Testis (tissue), 2 donors: ENCODE measurements at regions not wholly inside any gene's neighbourhood (a gene's known extent, or its start where the extent isn't known, plus 50 kb on each side); places are given as distances from the start of the nearest gene placed in this dataset.

Experiments
- DNase-seq: peaks from one replicate; pipeline ENCODE4 v3.0.0-alpha.2; 2019
- H3K27ac ChIP-seq, 2 donors: fragments of 200-600 bp; sonication (generic); one replicate each; pipeline ENCODE4 v1.5.1; 2019
- H3K27me3 ChIP-seq: fragments of 200-600 bp; sonication (generic); one replicate; pipeline ENCODE4 v1.5.1; 2019
- H3K36me3 ChIP-seq: fragments of 200-600 bp; sonication (generic); one replicate; pipeline ENCODE4 v1.5.1; 2017; ENCODE audit warnings: low read depth; ENCODE audit errors: missing control alignments
- H3K4me1 ChIP-seq: fragments of 200-600 bp; sonication (generic); one replicate; pipeline ENCODE4 v1.5.1; 2019
- H3K4me3 ChIP-seq, 2 donors: fragments of 200-600 bp; sonication (generic); one replicate each; pipeline ENCODE4 v1.5.1; 2017 to 2019
- H3K9me3 ChIP-seq: fragments of 200-600 bp; sonication (generic); one replicate; pipeline ENCODE4 v1.5.1; 2017
- CTCF ChIP-seq, 3 experiments: fragments of 450-650 bp in 2 of 3; fragments of 200-600 bp in 1 of 3; sonication (generic) in 1 of 3; IDR thresholded peaks; one replicate each; pipeline ENCODE4 v1.5.1; 2016 to 2019; ENCODE audit warnings: antibody characterized with exemption in 3 of 3, mild to moderate bottlenecking in 2 of 3, moderate library complexity in 1 of 3
- POLR2A ChIP-seq: fragments of 450-650 bp; IDR thresholded peaks from one replicate; pipeline ENCODE4 v1.6.1; 2017; ENCODE audit warnings: antibody characterized with exemption, mild to moderate bottlenecking, moderate library complexity
- WGBS, 2 donors: methylation state at CpG; one replicate each; pipeline ENCODE4 v1.1.5; 2018; 5-methylcytosine and 5-hydroxymethylcytosine counted together
- intact Hi-C: fragments of 100-400 bp; cut with DNase I; formaldehyde crosslinking; loops from one replicate; pipeline ENCODE4 v1.15.1; 2023; ENCODE audit warnings: low total_unique reads

DNA sequence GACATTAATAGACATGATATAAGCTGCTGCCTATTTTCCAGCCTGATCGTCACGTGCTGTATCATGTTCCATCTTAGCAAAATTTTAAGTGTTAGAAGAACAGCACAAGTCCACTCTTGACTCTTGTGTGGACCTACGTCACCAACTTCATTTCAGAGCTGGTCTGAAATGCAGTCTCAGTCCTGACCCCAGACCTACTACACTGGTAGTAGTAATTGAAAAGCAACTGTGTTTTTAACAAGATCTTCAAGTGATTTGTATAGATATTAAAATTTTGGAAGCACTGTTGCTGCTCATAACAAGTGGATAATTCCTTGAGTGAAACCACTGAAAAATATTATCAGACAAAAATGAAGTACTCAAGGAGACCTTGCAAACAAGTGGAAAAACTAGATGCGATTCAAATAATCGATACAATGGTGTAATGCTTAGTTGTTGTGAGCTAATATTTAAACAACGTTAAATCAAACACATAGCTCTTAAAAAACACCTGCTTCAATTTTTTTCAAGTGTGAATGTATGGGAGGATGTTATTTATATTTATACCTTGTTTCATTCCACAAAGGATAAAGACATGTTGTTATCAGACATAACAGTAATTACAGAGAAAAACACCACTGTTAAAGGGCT, 110.9 kb upstream of the JAG1 start:
- Histone ChIP-seq H3K36me3 (no peaks in the 10 kb centered on the region), H3K4me3 (no peak overlapping the region), H3K27me3 (no peaks in the 10 kb centered on the region), H3K4me1 (peaks cover 3% of the 10 kb centered on the region), H3K27ac (no peak overlapping the region), H3K9me3 (no peaks in the 10 kb centered on the region)
- TF ChIP-seq POLR2A (no peak), CTCF (IDR thresholded peaks at IDR 0.05) (no peak)
- DNase-seq: no peak
- intact Hi-C loops: no loop called here
- 92 to 93% methylated on average over 6 of the region's 6 CpGs for WGBS, 2 donors

- WGBS, 2 donors: 25 to 39% methylated on average over 1 of the region's 1 CpG
- no peak for DNase-seq
- Histone ChIP-seq H3K4me1 (peaks cover 2% of the 10 kb centered on the region), H3K27me3 (no peaks in the 10 kb centered on the region), H3K4me3 (no peak overlapping the region), H3K9me3 (no peaks in the 10 kb centered on the region), H3K27ac (no peak overlapping the region), H3K36me3 (no peaks in the 10 kb centered on the region)
- TF ChIP-seq CTCF (IDR thresholded peaks at IDR 0.05) (no peak), POLR2A (no peak)
- intact Hi-C loops: no loop called here
Observed at GRCh38 chr20:10786678-10787077, 112.9 kb upstream of the JAG1 start.

DNA sequence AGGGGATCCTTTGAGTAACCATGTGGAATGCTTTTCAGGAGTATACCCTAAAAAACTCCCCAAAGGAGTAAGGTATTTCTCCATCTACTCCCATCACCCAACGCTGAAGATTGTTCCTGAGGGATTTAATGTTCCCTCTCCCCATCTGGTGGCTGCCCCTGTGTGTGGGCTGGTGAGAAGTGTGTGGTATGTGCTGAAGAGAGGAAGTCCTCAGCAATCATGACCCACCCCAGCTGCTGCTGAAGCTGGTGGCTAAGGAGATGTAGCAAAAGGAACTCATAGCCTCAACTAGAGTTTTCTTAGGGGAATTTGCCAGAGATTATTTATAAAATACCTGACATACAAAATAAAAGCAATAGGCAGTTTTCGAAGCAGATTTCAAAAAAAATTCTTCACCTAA, 114.3 kb upstream of the JAG1 start:
- Histone ChIP-seq H3K4me1 (peaks cover 6% of the 10 kb centered on the region), H3K9me3 (no peaks in the 10 kb centered on the region), H3K27ac (no peak overlapping the region), H3K36me3 (no peaks in the 10 kb centered on the region), H3K27me3 (no peaks in the 10 kb centered on the region), H3K4me3 (no peak overlapping the region)
- WGBS, 2 donors: 75 to 88% methylated on average over 2 of the region's 2 CpGs
- no peak for TF ChIP-seq POLR2A
- TF ChIP-seq CTCF (IDR thresholded peaks at IDR 0.05): no peak
- intact Hi-C loops: no loop called here
- no peak for DNase-seq

GRCh38 chr20:10788877-10789276, 115.1 kb upstream of the JAG1 start:
- H3K4me3 ChIP-seq: no peak overlapping the region
- H3K4me1 ChIP-seq: peaks cover 6% of the 10 kb centered on the region
- WGBS, 2 donors: 93 to 95% methylated on average over 4 of the region's 4 CpGs
- H3K36me3 ChIP-seq: no peaks in the 10 kb centered on the region
- no peak for DNase-seq
- intact Hi-C loops: no loop called here
- no peaks in the 10 kb centered on the region for H3K27me3 ChIP-seq
- TF ChIP-seq POLR2A (no peak), CTCF (IDR thresholded peaks at IDR 0.05) (no peak)
- no peak overlapping the region for H3K27ac ChIP-seq
- H3K9me3 ChIP-seq: no peaks in the 10 kb centered on the region

- Histone ChIP-seq H3K27me3 (no peaks in the 10 kb centered on the region), H3K4me3 (no peak overlapping the region), H3K9me3 (no peaks in the 10 kb centered on the region), H3K27ac (no peak overlapping the region), H3K36me3 (no peaks in the 10 kb centered on the region), H3K4me1 (peaks cover 6% of the 10 kb centered on the region)
- DNase-seq: no peak
- TF ChIP-seq CTCF (IDR thresholded peaks at IDR 0.05) (no peak), POLR2A (no peak)
- 76 to 100% methylated on average over 1 of the region's 1 CpG for WGBS, 2 donors
- intact Hi-C loops: no loop called here
Observed at GRCh38 chr20:10789386-10789785, 115.6 kb upstream of the JAG1 start.
